NCI-H774 (cell line): ENCODE measurements at regions not wholly inside any gene's neighbourhood (a gene's known extent, or its start where the extent isn't known, plus 50 kb on each side); places are given as distances from the start of the nearest gene placed in this dataset.
"Not testable (repeated sequence)": the region's sequence is repeated elsewhere in the genome, so short reads cannot be mapped to it uniquely, and the experiment has no call there.

Experiments used
- DNase-seq: peaks from one replicate; lab custom pipeline; 2025; lab: John Stamatoyannopoulos, UW

- DNase-seq: not testable (repeated sequence)
Observed at GRCh38 chr10:46095943-46096342, 49.9 kb upstream of the MSMB start.

DNA sequence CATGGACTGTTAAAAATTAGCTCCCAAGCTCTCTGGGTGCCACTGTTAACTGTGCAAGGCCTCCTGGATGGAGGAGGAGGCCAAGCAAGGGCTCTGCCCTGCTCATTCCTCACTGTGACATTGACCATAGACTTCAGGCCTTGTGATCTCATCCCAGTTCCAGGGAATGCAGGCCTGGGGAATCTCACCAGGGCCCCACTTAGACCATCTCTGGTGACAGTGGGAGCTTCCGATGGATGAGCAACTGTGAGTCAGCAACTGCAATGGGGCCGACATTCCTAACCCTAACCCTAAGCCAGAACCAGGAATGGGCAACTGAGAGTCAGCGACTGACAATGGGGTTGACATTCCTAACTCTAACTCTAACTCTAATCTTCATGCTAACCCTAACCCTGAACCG, 50.4 kb upstream of the MSMB start:
- DNase-seq: no peak

GRCh38 chr10:46096909-46097575, 51.0 kb upstream of the MSMB start:
- DNase-seq: no peak

DNA sequence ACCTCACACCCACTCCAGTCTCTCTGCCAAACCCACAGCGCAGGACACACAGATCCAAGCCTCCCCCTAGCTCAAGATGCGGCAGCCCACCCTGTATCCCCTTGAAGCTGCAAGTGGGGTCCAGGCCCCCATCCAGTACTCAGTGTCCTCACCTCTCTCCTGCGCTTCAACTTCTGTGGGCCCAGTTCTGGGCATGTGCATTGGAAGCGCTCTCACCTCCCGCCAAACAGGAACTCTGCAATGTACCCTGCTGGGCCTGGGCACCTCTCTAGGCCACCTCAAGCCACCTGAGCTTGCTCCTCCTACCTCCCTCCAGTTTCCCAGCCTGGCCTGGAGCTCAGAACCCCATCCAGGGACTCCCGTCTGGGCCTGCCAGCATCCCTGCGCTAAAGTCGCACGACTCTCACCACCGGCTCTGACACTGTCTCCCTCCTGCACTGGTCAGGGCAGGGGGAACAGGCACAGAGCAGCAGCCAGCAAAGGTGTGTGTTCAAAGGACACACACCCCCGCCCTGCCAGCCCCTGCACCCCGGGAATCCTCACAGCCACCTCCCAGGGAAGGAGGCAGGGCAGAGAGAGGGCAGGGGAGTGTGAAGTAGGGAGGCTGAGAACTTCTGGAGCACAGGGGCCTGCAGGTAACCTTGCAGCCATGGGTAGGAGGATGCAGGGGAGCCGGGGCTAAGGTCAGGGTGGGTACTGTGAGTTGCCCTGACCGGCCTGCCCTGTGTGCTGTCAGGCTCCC, 51.7 kb upstream of the MSMB start:
- no peak for DNase-seq

- no peak for DNase-seq
Observed at GRCh38 chr10:46098386-46098785, 52.3 kb upstream of the MSMB start.

DNA sequence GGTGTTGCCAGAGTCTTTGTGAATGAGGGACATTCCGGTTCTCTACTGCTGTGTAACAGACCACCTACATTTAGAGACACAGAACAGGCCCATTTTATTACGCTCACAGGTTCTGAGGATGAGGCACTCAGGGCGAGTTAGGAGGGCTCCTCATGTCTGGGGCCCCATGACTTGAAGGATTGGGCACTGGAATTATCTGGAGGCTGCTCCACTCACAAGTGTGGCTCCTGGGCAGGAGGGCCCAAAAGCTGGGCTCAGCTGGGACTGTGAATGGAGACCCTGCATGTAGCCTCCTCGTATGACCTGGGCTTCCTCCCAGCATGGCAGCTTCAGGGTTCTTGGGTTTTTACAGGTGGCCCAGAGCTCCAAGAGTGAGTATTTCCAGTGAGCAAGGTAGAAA, 52.9 kb upstream of the MSMB start:
- not testable (repeated sequence) for DNase-seq

DNA sequence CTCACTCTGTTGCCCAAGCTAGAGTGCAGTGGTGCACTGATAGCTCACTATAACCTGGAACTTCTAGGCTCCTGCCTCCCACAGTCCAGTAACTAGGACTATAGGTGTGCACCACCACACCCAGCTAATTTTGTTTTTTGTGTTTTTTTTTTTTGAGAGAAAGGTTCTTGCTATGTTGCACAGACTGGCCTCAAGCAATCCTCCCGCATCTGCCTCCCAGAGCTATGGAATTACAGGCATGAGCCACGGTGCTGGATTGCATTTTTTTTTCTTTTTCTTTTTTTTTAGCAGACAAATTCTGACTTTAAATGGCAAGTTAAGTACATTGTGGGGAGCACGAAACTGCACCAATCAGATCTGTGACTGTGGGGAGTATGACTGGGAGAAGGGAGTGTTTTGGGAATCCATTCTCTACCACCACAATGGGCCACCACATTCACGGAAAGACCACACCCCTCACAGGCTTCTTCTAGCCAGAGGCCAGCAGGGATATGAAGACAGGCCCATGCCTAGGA, 58.1 kb upstream of the MSMB start:
- DNase-seq: no peak

- DNase-seq: not testable (repeated sequence)
Observed at GRCh38 chr10:46105416-46105815, 59.3 kb upstream of the MSMB start.

DNA sequence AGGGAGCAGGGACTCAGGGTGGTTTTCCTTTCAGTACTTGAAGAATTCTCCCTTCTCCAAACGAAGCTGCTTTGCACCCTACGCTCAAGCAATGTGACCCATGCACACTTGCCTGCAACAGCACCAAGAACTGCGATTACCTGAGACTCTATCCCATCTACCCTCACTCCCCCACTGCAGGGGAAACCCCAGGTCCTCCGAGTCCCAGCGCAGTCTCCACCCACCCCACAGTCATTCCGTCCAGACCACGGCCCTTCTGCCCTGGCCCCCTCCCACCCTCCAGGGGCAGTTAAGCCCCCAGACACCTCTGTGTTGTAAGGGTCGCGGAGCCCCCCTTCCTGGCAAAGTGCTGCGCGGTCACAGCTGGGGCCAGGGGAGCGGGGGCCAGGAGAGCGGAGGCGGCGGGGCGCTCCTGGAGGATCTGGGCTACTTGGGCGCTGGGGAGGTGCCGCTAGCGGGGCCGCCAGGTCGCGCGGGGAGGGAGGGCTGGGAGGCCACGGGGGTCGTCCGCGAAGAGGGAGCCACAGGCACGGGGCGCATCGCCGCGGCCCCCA, 59.9 kb upstream of the MSMB start:
- DNase-seq: not testable (repeated sequence)

DNA sequence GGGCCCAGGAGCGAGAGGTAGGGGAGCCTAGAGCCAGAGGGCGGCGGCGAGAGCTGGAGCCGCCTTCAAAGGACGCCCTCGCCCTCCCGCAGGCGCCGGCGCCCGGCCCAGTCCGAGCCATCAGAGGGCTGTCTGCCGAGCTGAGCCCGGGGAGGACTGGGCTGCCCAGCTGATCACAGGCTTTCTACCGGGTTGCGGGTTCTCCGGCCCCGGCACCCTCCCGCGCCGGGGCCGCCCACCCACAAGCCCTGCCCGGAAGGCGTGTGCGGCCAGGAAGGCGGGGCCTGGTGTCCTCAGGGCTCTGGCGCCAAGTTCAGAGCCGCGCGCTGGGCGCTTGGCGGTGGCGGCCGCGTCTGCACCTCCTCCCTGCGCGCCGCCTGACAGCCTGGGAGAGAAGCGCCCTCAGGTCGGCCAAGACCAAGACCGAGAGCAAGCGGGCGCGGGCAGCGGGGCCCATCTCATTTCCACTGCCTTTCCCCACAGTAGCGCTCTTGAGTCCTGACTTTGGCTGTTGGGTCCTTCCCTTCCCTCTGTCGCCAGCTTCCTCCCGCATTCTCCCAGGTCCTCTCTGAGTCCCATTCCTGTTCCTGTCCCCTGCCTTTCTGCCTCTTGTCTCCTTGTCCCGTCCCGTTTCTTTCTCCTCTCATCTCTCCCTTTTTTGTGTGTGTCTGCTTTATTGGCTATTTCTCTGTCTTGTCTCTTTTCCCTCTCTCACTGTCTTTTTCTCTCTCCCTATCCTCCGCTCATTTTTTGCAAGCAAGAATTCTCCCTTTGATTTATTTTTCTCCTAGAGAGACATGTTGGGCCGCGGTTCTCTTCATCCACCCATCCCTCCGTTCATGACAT, 60.6 kb upstream of the MSMB start:
- no peak for DNase-seq

DNA sequence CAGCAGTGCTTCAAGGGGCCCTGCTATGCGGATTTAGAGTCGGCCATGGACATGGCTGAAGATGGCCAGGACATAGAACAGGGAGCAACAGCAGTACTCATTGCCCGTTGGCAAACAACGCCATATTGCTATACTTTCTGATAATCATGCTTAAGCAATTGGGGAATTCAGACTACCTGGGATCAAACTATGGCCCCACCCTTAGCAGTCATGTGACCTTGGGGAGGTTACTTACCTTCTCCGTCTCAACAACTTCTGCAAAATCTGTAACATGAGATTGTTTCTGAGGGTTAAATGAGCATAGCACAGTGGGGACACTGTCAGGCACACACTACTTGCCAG, 62.1 kb upstream of the MSMB start:
- DNase-seq: not testable (repeated sequence)

DNA sequence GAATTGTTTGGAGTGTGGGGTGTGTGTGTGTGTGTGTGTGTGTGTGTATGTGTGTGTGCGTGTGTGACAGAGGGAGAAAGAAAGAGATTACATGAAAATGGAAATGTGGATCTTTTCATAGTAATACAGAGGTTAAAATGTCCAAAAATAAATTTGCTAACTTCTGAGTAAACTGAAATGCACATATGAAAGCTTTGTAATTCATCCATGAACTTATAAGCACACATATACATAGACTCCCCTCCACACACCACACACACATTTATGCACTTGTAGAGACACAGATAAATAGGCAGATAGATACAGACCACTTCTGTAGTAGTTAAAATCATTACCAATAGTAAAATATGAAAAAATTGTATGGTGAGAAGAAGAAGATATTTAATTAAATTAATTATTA, 108.2 kb upstream of the MSMB start:
- DNase-seq: not testable (repeated sequence)

DNA sequence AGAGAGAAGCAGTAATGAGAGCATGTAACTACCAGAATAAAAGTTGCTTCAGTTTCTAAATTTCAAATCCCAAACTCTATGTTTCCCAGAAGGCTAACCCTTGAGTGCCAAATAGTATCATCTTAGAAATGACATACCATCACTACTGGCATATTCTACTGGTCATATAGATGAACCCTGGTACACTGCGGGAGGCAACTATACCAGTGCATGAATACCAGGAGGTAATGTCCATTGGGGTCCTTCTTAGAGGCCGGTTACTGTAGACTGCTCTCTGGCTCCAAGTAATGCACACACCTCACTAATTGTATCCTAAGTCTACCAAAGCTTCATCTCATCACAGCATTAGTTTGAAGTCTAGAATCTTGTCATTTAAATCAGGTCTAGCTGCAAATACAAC, 108.6 kb upstream of the MSMB start:
- DNase-seq: not testable (repeated sequence)

- not testable (repeated sequence) for DNase-seq
Observed at GRCh38 chr10:46156866-46157265, 110.8 kb upstream of the MSMB start.

DNA sequence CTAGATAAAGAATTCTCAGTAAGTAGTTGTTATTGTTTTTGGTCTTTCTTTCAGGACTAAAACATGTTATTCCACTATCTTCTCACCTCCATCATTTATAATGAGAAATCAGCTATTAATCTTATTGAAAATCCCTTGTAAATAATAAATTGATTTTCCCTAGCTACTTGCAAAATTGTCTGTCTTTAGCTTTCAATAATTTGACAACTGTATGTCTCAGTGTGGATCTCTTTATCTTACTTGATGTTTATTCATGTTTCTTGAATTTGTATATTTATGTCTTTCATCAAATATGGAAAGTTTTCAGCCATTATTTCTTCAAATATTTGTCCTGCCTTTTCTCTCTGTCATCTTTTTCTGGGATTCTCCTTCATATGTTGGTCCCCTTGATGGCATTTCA, 117.1 kb upstream of the ANTXRL start:
- no peak for DNase-seq

DNA sequence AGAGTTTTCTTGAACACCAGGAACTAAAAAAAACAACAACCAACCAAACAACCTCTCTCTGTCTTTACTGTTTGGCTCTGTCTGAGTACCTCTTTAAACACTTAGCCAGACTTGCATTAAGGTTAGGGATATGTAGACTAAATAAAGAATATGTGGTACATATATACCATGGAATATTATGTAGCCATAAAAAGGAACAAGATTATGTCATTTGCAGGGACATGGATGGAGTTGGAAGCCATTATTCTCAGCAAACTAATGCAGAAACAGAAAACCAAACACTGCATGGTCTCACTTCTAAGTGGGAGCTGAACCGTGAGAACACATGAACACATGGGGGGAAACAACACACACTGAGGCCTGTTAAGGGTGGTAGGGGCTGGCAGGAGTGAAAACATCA, 116.0 kb upstream of the ANTXRL start:
- no peak for DNase-seq

DNA sequence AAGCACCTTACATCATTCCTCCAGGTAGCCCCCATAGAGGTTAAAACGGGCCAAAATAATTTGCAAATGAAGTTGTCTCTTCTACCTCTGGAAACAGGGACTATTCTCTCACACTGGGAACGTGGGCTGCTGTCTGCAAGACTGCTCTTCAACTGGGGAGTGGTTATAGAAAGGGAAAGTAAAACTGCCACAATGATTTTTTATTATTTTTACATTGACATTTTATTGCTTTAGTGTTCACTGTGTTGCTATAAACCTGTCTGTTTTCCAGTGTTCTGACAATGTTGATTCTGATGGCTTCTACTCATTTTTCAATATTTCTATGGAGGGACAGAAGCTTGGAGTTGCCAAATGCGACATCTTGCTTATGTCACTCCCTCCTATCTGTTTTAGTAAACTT, 115.1 kb upstream of the ANTXRL start:
- no peak for DNase-seq

GRCh38 chr10:46175296-46175695, 111.5 kb upstream of the ANTXRL start:
- no peak for DNase-seq

GRCh38 chr10:46175831-46176230, 111.0 kb upstream of the ANTXRL start:
- no peak for DNase-seq

DNA sequence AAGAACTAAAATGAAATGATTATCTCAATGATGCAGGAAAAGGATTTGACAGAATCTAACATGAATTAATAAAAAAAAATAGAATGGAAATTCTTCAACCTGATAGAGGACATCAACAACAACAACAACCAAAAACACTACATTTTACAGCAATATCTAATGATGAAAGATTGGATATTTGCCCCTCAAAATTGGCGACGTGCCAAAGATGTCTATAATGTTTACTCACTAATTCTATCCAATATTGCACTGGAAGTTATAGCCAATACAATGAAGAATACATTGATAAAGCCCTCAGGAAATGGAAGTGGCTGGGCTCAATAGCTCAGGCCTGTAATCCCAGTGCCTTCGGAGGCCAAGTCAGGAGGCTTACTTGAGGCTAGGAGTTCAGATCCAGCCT, 99.4 kb upstream of the ANTXRL start:
- DNase-seq: not testable (repeated sequence)

DNA sequence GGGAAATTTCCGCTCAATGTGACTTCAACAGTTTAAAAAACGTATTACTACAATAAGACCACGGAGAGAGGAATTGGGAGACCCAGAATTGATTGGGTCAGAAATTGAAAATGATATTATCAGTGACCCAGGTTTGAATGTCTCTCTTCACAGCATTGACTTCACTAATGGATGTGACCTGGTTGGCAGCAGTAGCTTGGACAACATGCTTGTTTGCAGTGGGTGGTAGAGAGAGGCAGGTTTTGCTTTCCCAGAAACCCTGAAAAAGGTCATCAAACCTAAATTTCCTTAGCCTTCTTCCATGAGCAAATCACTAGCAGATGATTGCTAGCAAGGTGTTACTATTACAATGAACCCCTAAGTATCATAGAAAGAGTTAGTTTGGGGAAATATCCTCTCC, 89.7 kb upstream of the ANTXRL start:
- no peak for DNase-seq

DNA sequence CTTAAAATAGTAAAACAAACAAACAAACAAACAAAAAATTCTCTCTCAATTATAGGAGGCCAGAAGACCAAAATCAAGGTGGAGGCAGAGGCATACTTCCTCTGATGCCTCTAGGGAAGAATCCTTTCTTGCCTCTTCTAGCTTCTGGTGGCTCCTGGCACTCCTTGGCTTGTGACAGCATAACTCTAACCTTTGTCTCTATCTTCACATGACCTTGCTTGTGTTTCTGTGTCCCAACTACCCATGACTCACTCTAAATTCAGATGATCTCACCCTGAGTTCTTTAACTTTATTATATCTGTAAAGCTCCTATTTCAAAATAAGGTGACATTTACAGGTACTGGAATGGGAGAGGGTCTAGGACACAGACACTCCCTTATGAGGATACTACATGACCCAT, 88.3 kb upstream of the ANTXRL start:
- DNase-seq: no peak
